Stimulated activated CD4-positive, alpha-beta T cell treated with anti-CD3 and anti-CD28 coated beads, Interleukin-2, amount 100 ng/mL, for 4 hours (primary cell): ENCODE measurements at regions not wholly inside any gene's neighbourhood (a gene's known extent, or its start where the extent isn't known, plus 50 kb on each side); places are given as distances from the start of the nearest gene placed in this dataset.
"Not testable (repeated sequence)": the region's sequence is repeated elsewhere in the genome, so short reads cannot be mapped to it uniquely, and the experiment has no call there.

ENCODE experiments used
- DNase-seq: peaks from one replicate; pipeline ENCODE4 v3.0.0-alpha.2; 2020; ENCODE audit warnings: low read depth

DNA sequence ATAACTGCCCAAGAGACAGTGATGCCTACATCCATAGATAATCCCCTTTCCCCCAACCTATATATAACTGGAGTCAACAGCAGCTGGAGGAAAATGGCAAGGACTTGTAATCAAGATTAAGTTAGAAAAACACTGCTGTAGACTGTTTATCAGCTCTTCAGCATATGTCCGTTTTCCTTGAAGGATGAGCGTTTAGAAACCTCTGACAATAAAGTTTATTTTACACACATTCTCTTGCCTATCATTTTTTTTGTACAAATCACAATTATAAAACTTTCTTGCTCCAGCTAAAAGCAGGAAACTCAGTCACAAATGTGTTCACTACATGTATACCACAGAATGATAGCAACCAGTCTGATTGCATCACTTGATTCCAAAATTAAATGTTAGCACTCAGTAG lies 50.8 kb downstream of the PPIAL4G start:
- DNase-seq: not testable (repeated sequence)

DNA sequence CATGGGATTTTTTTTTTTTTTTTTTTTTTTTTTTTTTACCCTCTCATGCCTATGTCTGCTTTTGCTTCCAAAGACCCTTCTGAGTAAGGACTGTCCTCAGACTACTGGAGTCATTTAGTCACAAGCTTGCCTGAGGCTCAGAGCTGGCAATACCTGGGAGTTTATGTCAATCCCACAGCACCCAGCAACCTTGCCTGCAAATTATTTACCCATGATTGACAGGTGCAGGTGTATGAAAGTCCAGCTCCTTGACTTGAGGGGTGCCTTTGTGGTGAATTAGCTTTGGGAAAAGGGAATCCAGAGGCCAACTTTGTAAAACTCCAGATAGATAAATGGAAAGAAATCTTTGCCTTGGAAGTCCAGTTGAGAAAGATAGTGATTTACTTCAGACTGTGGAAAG lies 53.2 kb downstream of the PPIAL4G start:
- not testable (repeated sequence) for DNase-seq

DNA sequence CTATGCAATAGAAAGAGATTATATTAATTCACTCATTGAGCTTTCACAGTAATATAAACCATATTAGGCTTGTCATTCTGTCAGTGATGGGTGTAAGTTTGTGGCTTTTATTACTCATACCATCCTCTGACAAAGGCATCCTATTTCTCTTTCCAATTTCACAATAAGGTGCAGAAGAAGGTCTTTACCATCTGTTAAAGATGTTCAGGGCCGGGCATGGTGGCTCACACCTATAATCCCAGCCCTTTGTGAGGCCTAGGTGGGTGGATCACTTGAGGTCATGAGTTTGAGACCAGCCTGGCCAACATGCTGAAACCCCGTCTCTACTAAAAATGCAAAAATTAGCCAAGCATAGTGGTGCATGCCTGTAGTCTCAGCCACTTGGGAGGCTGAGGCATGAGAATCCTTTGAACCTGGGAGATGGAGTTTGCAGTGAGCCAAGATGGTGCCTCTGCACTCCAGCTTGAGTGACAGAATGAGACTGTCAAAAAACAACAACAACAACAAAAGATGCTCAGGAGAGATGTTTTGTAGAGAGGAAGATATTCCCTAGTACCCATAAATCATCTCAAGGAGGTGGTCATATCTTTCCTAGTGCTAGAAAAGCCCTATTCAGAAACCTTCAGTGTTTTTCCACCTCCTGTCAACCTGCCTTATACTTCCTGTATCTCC lies 56.0 kb downstream of the PPIAL4G start:
- DNase-seq: not testable (repeated sequence)

DNA sequence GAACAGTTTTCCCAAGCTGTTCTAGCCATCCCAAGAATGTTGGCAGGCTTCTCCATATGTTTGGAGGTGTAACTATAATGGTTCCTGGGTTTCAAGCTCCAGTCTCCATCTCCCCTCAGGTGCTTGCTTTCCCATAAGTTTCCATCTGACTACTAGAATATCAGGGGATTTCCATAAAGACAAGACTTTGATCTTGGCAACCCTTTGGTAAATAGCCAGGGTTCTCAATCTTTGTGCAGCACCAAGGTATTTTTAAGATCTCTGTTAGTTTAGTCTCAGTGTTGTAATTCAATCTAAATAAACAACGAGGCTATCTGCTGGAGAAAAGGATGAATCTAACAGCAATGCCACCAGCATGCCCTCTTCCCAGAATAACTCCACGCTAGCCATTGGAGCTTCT lies 56.7 kb downstream of the PPIAL4G start:
- DNase-seq: not testable (repeated sequence)

DNA sequence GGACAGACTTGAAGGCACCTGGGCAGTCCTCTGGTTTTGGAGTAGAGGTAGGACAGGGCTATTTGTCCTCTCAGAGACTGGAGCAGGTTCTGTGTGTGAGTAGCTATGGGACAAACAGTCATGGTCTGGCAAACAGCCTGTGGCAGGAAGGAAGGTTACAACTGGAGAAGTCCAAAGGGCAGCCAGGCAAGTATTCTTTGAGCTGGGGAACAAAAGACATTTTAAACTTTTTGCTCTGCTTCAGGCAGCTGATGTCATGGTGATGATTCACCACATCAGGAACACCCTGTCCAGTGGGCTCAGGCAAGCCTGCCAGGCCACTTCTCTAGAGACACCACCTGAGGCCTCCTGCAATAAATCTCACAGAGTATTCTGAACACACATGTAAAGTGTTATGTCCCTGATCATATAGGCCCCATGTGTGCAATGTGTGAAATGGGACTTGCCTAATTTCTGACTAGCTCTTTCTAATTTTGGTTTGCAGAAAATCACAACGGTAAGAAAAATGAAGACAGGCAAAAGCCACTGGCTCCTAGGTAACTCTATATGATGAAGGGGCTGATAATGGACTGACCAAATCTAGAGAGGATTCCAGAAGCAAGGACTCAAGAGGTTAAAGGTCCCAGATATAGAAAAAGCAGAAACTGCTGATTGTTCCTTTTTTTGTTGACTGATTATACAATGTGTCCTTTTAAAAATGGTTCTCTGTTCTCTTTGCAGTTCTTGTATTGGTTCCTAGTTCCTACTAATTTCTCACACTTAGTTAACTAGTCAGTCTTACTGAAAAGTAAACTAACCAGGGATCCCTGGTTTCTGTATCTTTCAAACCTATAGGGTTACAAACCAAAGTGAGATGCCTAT lies 58.7 kb downstream of the PPIAL4G start:
- DNase-seq: not testable (repeated sequence)

DNA sequence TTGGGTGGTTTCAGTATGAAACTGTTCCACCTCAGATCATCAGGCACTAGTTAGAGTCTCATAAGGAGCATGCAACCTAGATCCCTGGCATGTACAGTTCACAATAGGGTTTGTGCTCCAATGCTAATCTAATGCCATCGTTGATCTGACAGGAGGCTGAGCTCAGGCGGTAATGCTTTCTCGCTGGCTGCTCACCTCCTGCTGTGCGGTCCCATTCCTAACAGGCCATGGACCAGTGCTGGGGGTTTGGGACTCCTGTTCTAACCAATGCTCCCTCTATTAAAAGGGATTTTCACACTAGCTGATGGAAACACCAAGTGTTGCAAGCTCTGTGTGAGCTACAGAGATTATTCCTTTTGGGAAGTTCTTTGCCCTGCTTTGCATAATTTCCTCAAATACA lies 60.2 kb downstream of the PPIAL4G start:
- DNase-seq: not testable (repeated sequence)

DNA sequence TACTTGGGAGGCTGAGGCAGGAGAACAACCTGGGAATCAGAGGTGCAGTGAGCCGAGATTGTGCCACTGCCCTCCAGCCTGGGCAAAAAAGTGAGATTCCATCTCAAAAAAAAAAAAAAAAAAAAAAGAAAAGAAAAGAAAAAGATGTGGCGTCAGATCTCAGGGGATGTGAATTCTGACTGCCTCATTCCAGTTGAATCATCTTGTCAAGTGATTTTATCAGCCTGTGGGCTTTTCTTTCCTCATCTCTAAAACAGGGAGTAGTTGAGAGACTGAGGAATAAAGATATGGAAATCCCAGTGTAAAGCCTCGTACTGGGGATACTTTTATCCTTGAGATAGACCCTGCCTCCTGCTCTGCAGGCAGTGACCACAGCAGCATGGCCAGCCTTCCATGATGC lies 65.9 kb downstream of the PPIAL4G start:
- not testable (repeated sequence) for DNase-seq

DNA sequence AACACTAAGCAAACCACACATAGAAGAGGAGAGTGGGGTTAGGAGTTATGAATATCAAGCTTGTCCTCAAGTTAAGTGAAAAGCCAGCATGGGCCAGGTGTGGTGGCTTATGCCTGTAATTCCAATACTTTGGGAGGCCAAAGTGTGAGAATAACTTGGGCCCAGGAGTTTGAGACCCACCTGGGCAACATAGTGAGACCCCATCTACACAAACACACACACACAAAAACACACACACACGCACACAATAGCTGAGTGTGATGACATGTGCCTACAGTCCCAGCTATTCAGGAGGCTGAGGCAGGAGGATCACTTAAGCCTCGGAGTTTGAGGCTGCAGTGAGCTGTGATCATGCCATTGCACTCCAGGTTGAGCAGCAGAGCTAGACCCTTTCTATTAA lies 69.7 kb downstream of the PPIAL4G start:
- DNase-seq: not testable (repeated sequence)

DNA sequence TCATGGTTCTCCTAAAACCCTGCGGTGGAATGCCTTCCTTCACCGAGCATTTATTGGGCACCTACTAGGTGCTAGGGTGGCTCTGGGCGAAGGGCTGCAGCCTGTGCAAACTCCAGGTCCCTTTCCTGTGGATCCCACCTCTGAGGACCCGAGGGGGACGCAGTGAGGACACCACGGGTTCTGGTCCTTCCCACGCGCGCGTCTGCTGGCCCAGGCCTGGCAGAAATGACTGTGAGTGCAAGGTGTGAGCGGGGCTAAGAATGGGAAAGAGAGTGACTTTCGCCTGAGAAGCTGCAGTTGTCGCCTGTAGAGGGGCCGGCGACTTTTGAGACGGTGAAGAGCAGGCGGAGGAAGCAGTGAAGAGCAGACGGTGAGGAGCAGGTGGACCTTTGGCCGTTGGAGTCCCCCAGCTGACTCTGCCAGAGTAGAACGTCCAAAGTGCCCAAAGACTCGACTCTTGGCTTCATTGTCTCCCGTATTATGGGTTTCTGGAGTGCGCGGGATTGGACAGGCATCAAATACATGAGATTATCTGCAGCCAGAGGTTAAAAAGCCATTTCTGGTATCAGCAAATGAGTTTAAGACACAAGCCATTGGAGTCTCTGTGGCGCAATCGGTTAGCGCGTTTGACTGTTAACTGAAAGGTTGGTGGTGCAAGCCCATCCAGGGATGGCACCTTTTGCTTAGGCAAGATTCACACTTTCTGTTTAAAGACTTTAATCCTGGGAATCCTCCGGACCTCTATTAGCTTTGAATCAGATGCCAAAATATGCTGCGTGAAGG lies 78.1 kb downstream of the PPIAL4G start:
- not testable (repeated sequence) for DNase-seq

DNA sequence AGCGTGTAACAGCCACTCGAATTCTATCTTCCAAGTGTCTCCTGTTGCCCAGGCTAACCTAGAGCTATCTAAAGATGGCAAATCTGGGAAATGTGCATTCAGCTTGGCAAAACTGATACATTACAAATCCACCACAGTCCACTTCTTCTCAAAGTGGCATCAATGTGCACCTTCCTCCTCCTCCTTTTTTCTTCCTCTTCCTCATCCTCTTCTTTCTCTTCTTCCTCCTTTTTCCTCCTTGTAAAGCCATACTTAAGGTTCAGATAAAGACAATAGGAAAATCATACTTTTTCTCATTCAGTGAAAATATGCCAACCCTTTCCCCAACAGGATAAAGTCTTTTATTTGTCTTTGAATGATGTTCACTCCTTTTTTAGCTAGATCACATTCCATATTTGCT lies 79.2 kb downstream of the PPIAL4G start:
- DNase-seq: not testable (repeated sequence)

DNA sequence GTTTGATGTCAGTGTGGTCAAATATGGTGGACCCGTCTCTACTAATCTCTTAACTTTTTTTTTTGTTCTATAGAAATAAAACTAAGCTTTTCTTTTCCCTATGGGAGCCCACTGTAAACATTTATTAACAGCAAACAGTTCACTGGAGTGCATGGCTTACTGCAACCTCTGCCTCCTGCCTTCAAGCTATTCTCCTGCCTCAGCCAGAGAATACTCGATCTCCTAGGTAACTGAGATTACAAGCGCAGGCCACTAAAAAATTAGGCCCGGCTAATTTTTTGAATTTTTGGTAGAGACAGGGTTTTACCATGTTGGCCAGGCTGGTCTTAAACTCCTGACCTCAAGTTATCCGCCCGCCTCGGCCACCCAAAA lies 80.0 kb downstream of the PPIAL4G start:
- DNase-seq: not testable (repeated sequence)

DNA sequence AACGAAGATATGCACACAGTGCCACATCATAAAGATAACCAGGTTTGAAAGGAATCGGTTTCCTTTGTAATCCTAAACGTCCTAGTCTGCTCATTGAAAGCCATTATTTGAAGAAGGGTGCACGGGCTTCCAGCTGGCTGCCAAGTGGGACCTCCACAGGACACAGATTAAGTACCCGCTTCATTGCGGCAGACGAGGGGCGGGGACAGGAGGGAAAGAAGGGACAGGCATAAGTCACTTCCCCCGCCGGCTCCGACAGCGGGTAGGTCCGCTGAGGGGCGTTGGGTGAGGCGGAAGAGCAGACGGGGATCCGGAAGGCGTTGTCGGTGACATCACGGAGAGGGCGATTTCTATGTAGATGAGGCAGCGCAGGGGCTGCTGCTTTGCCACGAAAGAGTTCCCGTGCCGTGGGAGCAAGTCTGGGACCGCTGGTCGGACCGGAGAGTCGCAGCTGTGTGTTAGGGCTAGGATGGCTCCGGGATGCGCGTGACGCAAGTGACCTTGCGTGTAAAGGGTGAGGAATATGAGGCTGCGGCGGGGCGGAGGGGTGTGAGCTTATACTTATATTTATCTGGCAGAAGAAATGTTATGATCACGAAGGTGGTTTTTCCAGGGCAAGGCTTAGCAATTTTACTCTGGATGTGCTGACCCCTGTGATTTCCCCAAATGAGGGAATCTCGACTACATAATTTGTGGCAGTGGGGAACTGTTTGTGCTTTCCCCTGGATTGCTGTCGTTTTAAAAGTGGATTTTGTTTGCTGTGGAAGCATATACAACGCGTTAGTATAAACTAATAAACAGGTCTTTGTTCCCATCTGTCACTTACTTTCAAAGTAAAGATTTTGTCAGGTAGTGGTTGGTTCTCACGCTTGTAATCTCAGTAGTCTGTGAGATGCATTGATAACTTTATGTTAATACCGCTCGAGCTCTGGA lies 80.7 kb downstream of the PPIAL4G start:
- peak; percentile 78 for DNase-seq

DNA sequence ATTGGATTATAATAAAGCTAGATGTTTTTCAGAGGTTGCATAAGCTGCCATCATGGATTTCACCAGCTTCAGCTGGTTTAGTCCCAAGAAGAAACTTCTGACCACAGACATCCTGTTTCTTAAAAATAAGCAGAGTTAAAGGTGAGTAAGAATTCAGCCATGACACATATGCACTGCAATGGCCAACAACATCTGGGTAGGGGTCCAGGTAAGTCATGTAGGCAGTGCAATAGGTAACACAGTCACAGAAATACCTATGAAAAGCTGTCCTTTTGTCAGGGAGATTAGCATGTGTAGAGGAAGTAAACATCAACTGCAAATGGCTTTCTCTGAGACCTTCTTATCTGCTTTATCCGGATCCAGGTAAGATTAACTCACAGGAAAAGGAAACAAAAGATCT lies 85.6 kb downstream of the PPIAL4G start:
- not testable (repeated sequence) for DNase-seq

DNA sequence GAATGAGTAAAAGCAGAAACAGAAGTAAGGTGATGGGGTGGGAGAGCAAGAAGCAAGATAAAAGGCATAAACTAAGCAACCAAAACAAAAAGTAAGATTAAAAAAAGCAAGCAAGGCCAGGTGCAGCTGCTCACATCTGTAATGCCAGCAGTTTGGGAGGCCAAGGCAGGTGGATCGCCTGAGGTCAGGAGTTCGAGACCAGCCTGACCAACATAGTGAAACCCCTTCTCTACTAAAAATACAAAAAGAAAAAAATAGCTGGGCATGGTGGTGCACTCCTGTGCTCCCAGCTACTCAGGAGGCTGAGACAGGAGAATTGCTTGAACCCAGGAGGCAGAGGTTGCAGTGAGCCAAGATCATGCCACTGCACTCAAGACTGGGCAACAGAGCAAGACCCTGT lies 90.6 kb downstream of the PPIAL4G start:
- not testable (repeated sequence) for DNase-seq

DNA sequence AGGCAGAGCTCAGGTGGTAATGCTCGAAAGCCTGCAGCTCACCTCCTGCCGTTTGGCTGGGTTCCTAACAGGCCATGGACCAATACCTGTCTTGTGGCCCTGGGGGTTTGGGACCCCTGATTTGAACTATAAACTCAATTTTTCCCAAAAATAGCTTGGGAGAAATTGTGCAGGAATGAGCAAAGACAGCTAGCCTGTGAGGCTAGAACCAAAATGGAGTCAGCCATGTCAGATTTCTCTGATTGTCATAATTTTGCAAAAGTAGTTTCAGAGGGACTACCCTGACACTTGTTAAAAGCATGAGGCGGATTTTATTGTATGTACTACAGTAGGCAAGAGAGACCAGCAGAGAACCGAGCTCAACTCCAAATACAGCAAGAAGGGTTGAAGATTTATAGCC lies 91.8 kb downstream of the PPIAL4G start:
- DNase-seq: not testable (repeated sequence)

DNA sequence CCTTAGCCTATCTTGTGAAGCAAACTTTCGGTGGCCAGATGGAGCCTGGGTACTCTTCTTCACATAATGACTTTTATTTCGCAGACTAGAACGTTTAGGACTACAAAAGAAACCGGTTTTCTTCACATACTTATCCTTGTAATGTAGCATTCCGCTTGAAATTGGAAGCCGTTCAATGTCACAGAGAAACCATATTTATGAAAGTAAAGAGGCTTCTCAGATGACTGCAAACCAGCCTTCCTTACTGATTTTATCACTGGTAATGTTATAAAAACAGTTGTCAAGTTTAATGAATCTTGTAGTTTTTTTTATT lies 94.1 kb downstream of the PPIAL4G start:
- DNase-seq: no peak

DNA sequence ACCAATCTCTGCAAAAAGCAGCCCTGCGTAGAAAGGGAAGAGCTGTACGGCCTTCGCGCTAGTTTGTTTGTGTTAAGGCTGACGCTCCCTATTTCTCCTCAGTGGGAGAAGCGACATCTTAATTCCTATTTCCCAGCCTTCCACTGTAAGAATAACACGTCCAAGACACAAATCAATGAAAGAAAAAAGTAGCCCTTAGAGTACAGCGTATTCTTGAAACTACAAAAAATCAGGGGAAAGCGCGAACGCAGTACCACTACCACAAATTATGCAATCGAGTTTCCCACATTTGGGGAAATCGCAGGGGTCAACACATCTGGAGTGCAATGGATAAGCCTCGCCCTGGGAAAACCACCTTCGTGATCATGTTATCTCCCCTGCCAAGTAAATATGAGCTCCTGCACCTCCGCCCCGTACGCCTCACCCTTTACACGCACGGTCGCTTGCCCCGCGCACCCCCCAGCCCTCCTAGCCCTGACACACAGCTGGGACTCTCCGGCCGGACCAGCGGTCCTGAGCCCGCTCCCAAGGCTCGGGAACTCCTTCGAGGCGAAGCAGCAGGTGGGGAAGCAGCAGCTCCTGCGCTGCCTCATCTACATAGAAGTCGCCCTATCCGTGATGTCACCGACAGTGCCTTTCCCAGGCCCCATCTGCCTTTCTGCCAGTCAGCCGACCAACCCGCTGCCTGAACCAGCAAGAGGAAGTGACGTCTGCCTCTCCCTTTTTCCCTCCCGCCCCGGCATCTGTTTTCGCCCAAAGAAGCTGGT lies 94.7 kb downstream of the PPIAL4G start:
- DNase-seq: peak; percentile 83

DNA sequence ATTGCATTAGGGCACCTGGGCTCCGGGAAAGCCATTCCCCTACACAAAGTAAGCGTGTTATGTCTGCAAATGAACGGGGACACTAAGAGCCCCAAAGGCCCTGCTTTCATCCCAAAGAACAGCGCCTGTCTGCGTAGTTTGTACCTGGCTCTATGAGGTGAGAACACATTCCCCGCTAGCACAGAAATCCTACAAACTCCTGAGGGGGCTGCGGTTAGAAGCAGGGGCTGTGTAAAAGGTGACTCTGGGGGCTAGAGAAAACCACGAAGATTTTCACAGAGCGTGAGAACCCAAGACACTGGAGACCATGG lies 95.2 kb downstream of the PPIAL4G start:
- DNase-seq: not testable (repeated sequence)

DNA sequence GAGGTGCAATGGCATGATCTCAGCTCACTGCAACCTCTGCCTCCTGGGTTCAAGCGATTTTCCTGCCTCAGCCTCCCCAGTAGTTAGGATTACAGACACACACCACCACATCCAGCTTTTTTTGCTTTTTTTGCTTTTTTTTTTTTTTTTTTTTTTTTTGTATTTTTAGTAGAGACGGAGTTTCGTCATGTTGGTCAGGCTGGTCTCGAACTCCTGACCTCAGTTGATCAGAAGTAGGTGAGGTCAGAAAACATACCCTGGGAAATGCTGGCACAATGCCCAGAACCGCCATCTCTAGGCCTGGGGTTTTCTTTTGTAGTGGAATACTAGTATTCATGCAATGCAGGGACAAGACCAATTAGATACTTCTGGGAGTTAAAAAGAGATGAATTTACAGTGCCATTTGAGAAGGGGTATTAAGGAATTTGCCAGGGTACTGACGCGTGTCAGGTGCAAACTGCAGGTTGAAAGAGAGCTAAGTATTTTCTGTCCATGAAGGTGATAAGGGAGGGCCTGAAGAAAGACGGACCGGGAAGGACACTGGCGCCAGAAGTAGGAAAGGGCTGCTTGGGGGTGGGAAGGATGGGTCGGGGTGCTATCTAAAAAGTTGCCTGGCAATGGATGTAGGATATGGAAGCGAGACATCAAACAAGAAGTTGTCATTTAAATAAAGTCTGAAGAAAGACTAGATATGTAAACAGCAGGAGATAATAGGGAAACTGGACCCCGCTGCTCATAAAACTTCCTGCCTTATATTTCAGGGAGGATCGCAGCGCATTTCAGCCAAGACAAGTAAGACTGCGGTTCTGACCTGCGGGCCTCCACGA lies 95.8 kb downstream of the PPIAL4G start:
- DNase-seq: not testable (repeated sequence)

DNA sequence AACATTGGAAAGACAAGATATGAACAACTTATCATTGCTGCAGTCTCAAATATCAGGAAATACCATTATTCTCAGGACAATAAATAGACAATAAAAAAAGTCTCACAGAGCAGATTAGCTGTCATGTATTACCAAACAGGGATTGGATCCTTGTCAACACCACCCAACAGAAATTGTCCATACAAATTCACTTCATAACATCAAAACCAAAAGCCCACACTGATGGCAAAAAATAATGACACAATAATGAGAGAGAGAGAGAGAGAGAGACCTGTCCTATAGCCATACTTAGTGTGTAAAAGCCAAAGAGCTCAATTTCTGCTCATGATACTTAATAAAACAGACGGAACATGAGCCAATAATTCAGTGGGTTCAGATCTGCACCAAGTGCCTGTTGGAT lies 96.5 kb downstream of the PPIAL4G start:
- no peak for DNase-seq
